DND-41 (cell line): ENCODE measurements at regions not wholly inside any gene's neighbourhood (a gene's known extent, or its start where the extent isn't known, plus 50 kb on each side); places are given as distances from the start of the nearest gene placed in this dataset.

Source experiments
- EZH2 ChIP-seq: IDR thresholded peaks from 3 replicates; pipeline ENCODE4 v1.6.1; 2012; ENCODE audit warnings: borderline replicate concordance, low read depth, mild to moderate bottlenecking, moderate library complexity, low read length, inconsistent platforms; ENCODE audit not compliant: severe bottlenecking
- TF ChIP-seq, protein P1 (sequence below): IDR thresholded peaks from 2 replicates; pipeline ENCODE4 v1.5.1; 2012; ENCODE audit warnings: borderline replicate concordance, low read length, moderate library complexity, mild to moderate bottlenecking; ENCODE audit not compliant: poor library complexity, severe bottlenecking; ENCODE audit errors: extremely low read depth

DNA sequence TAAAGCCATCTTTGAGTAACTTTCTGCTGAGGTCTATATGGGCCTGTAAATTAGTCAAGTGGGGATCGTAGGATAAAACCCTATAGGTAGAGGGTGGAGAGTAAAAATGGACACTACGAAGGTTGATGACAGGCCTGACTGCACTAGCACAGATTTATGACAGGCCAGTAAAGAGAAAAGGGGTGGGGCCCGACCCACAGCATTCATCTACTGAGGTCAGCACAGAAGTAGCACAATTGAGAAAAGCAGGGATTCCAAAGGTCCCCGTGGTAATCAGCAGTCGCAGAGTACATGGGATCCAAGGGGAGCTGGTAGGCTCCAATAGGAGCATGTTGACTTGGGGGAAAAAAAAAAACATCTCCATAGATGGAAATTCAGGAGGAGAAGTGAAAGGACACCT lies 660.4 kb downstream of the TFAP2A start:
- TF ChIP-seq, protein P1, sequence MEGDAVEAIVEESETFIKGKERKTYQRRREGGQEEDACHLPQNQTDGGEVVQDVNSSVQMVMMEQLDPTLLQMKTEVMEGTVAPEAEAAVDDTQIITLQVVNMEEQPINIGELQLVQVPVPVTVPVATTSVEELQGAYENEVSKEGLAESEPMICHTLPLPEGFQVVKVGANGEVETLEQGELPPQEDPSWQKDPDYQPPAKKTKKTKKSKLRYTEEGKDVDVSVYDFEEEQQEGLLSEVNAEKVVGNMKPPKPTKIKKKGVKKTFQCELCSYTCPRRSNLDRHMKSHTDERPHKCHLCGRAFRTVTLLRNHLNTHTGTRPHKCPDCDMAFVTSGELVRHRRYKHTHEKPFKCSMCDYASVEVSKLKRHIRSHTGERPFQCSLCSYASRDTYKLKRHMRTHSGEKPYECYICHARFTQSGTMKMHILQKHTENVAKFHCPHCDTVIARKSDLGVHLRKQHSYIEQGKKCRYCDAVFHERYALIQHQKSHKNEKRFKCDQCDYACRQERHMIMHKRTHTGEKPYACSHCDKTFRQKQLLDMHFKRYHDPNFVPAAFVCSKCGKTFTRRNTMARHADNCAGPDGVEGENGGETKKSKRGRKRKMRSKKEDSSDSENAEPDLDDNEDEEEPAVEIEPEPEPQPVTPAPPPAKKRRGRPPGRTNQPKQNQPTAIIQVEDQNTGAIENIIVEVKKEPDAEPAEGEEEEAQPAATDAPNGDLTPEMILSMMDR: no peak
- TF ChIP-seq EZH2: no peak
